H9 (cell line): ENCODE measurements at regions not wholly inside any gene's neighbourhood (a gene's known extent, or its start where the extent isn't known, plus 50 kb on each side); places are given as distances from the start of the nearest gene placed in this dataset.

Experiments
- DNase-seq: peaks from one replicate; pipeline ENCODE4 v3.0.0-alpha.2; 2017
- H2AFZ ChIP-seq: one replicate; pipeline ENCODE4 v1.6.1; 2013; ENCODE audit warnings: mild to moderate bottlenecking, low read length, control low read depth, moderate library complexity
- H2AK5ac ChIP-seq: 2 replicates; pipeline ENCODE4 v1.6.1; 2013; ENCODE audit warnings: low read length, control low read depth, mixed read lengths; ENCODE audit not compliant: insufficient read length
- H2BK120ac ChIP-seq: one replicate; pipeline ENCODE4 v1.6.1; 2013; ENCODE audit warnings: low read depth, mild to moderate bottlenecking, low read length, control low read depth, inconsistent platforms; ENCODE audit not compliant: poor library complexity, severe bottlenecking
- H2BK12ac ChIP-seq: 2 replicates; pipeline ENCODE4 v1.6.1; 2013; ENCODE audit warnings: low read length, control low read depth, mixed read lengths, low read depth; ENCODE audit not compliant: insufficient read length
- H2BK15ac ChIP-seq: 2 replicates; pipeline ENCODE4 v1.6.1; 2013; ENCODE audit warnings: low read depth, low read length, control low read depth
- H2BK20ac ChIP-seq: one replicate; pipeline ENCODE4 v1.6.1; 2013; ENCODE audit warnings: low read depth, mild to moderate bottlenecking, low read length, control low read depth, inconsistent platforms; ENCODE audit not compliant: poor library complexity, severe bottlenecking
- H2BK5ac ChIP-seq: 2 replicates; pipeline ENCODE4 v1.6.1; 2013; ENCODE audit warnings: low read length, control low read depth, mixed read lengths; ENCODE audit not compliant: insufficient read length
- H3K14ac ChIP-seq: 2 replicates; pipeline ENCODE4 v1.6.1; 2013; ENCODE audit warnings: low read length, control low read depth; ENCODE audit not compliant: insufficient read depth
- H3K18ac ChIP-seq: 2 replicates; pipeline ENCODE4 v1.6.1; 2013; ENCODE audit warnings: low read depth, mild to moderate bottlenecking, mixed read lengths, low read length, control low read depth; ENCODE audit not compliant: insufficient read length
- H3K23ac ChIP-seq: 2 replicates; pipeline ENCODE4 v1.6.1; 2013; ENCODE audit warnings: low read length, control low read depth, mixed read lengths, low read depth; ENCODE audit not compliant: insufficient read length
- H3K23me2 ChIP-seq: 2 replicates; pipeline ENCODE4 v1.6.1; 2013; ENCODE audit warnings: low read depth, mild to moderate bottlenecking, mixed read lengths, low read length, control low read depth; ENCODE audit not compliant: insufficient read length, poor library complexity, severe bottlenecking
- H3K27ac ChIP-seq: 2 replicates; pipeline ENCODE4 v1.5.1; 2013; ENCODE audit warnings: low read length, control low read depth, mixed read lengths, low read depth; ENCODE audit not compliant: insufficient read length
- H3K27me3 ChIP-seq: 2 replicates; pipeline ENCODE4 v1.6.1; 2013; ENCODE audit warnings: low read length, control low read depth, inconsistent platforms; ENCODE audit not compliant: insufficient read depth
- H3K4ac ChIP-seq: 2 replicates; pipeline ENCODE4 v1.6.1; 2013; ENCODE audit warnings: low read depth, mild to moderate bottlenecking, control low read depth, inconsistent platforms, low read length, moderate library complexity
- H3K4me1 ChIP-seq: 2 replicates; pipeline ENCODE4 v1.6.1; 2013; ENCODE audit warnings: low read length, control low read depth, inconsistent platforms; ENCODE audit not compliant: insufficient read depth
- H3K4me2 ChIP-seq: 2 replicates; pipeline ENCODE4 v1.6.1; 2013; ENCODE audit warnings: low read length, control low read depth, mixed read lengths; ENCODE audit not compliant: insufficient read length, insufficient read depth
- H3K56ac ChIP-seq: 2 replicates; pipeline ENCODE4 v1.6.1; 2013; ENCODE audit warnings: low read depth, mild to moderate bottlenecking, mixed read lengths, low read length, control low read depth; ENCODE audit not compliant: insufficient read length
- H3K79me1 ChIP-seq: 2 replicates; pipeline ENCODE4 v1.6.1; 2013; ENCODE audit warnings: low read depth, mild to moderate bottlenecking, moderate library complexity, low read length, control low read depth, inconsistent platforms; ENCODE audit not compliant: insufficient read depth, poor library complexity, severe bottlenecking
- H3K79me2 ChIP-seq: 2 replicates; pipeline ENCODE4 v1.6.1; 2013; ENCODE audit warnings: low read length, control low read depth, inconsistent platforms; ENCODE audit not compliant: insufficient read depth
- H3K9ac ChIP-seq: 2 replicates; pipeline ENCODE4 v1.6.1; 2013; ENCODE audit warnings: low read length, control low read depth, mixed read lengths; ENCODE audit not compliant: insufficient read length; ENCODE audit errors: extremely low read depth
- H3K9me3 ChIP-seq: one replicate; pipeline ENCODE4 v1.6.1; 2013; ENCODE audit warnings: low read depth, low read length, inconsistent platforms; ENCODE audit not compliant: control insufficient read depth
- H3T11ph ChIP-seq: one replicate; pipeline ENCODE4 v1.6.1; 2013; ENCODE audit warnings: mild to moderate bottlenecking, low read length, control low read depth, inconsistent platforms
- H4K20me1 ChIP-seq: one replicate; pipeline ENCODE4 v1.6.1; 2013; ENCODE audit not compliant: control insufficient read depth, insufficient read length, insufficient read depth
- H4K5ac ChIP-seq: 2 replicates; pipeline ENCODE4 v1.6.1; 2013; ENCODE audit warnings: low read depth, mild to moderate bottlenecking, mixed read lengths, low read length, control low read depth; ENCODE audit not compliant: insufficient read length
- H4K8ac ChIP-seq: replicated peaks from 2 replicates; pipeline ENCODE4 v1.6.1; 2013; ENCODE audit warnings: low read length, control low read depth, mixed read lengths, low read depth; ENCODE audit not compliant: insufficient read length
- H4K91ac ChIP-seq: 2 replicates; pipeline ENCODE4 v1.6.1; 2013; ENCODE audit warnings: low read depth, mild to moderate bottlenecking, moderate library complexity, mixed read lengths, low read length, control low read depth; ENCODE audit not compliant: insufficient read length
- H3K27ac Mint-ChIP-seq, 3 experiments: 2 replicates in 2 of 3; 3 replicates in 1 of 3; pipeline ENCODE4 v1.8.0; 2020 to 2021; ENCODE audit warnings: mixed read lengths in 3 of 3, mild to moderate bottlenecking in 1 of 3, moderate library complexity in 1 of 3
- H3K27me3 Mint-ChIP-seq: 2 replicates; pipeline ENCODE4 v1.8.0; 2021; ENCODE audit warnings: low read depth, mild to moderate bottlenecking, moderate library complexity, mixed read lengths
- H3K36me3 Mint-ChIP-seq, 3 experiments: 2 replicates in 2 of 3; 3 replicates in 1 of 3; pipeline ENCODE4 v1.8.0; 2020 to 2021; ENCODE audit warnings: low read depth in 3 of 3, mixed read lengths in 3 of 3; ENCODE audit not compliant: insufficient read depth in 1 of 3
- H3K4me1 Mint-ChIP-seq, 2 experiments: 2 replicates each; pipeline ENCODE4 v1.8.0; 2020; ENCODE audit warnings: mixed read lengths in 2 of 2
- H3K4me3 Mint-ChIP-seq, 2 experiments: 2 replicates in 1 of 2; 3 replicates in 1 of 2; pipeline ENCODE4 v1.8.0; 2020 to 2021; ENCODE audit warnings: mild to moderate bottlenecking in 2 of 2, mixed read lengths in 2 of 2, moderate library complexity in 1 of 2
- H3K9me3 Mint-ChIP-seq, 2 experiments: 2 replicates in 1 of 2; 3 replicates in 1 of 2; pipeline ENCODE4 v1.8.0; 2020; ENCODE audit warnings: mild to moderate bottlenecking in 2 of 2, mixed read lengths in 2 of 2, moderate library complexity in 1 of 2
- WGBS: extraction: QIAGEN DNeasy Blood & Tissue Kit; methylation state at CpG from one replicate; pipeline ENCODE4 v1.1.7; 2013; ENCODE audit warnings: missing lambda C conversion rate, low lambda C conversion rate, mixed read lengths; ENCODE audit not compliant: insufficient read length; ENCODE audit errors: extremely low coverage; 5-methylcytosine and 5-hydroxymethylcytosine counted together
- TF ChIP-seq, protein P1 (sequence below): fragments of 200-600 bp; sonication (generic); conservative IDR thresholded peaks from 3 replicates; pipeline ENCODE4 v1.8.0; 2021; ENCODE audit warnings: antibody characterized with exemption, mild to moderate bottlenecking

GRCh38 chr5:153884612-153884957 lies 154.1 kb downstream of the FAM114A2 start:
- no peak for DNase-seq
- Mint-ChIP-seq H3K4me1 (peaks cover 18 to 31% of the 10 kb centered on the region in 2 experiments), H3K36me3 (no peaks in the 10 kb centered on the region; a peak in 1 of 7 replicates), H3K27me3 (peaks cover 2% of the 10 kb centered on the region), H3K4me3 (no peak overlapping the region), H3K9me3 (no peaks in the 10 kb centered on the region), H3K27ac (no peak overlapping the region)
- Histone ChIP-seq H2BK20ac (no peak overlapping the region), H2AK5ac (no peak overlapping the region), H3K23me2 (no peaks in the 10 kb centered on the region), H2AFZ (no peak overlapping the region), H3K27ac (no peak overlapping the region), H3K23ac (no peak overlapping the region), H3K56ac (no peak overlapping the region), H3K27me3 (no peaks in the 10 kb centered on the region), H4K91ac (no peak overlapping the region), H2BK5ac (no peak overlapping the region), H3K9ac (no peak overlapping the region), H3T11ph (no peak overlapping the region), H4K5ac (no peak overlapping the region), H3K79me2 (no peaks in the 10 kb centered on the region), H2BK12ac (no peak overlapping the region), H3K79me1 (no peaks in the 10 kb centered on the region), H3K18ac (no peak overlapping the region), H3K4ac (no peak overlapping the region), H3K9me3 (no peaks in the 10 kb centered on the region), H4K20me1 (no peaks in the 10 kb centered on the region), H2BK15ac (no peak overlapping the region), H2BK120ac (no peak overlapping the region), H3K14ac (no peak overlapping the region), H3K4me1 (peaks cover 3% of the 10 kb centered on the region; the same call in 1 of the 2 replicates), H3K4me2 (no peak overlapping the region), H4K8ac (no peak overlapping the region)
- TF ChIP-seq, protein P1, sequence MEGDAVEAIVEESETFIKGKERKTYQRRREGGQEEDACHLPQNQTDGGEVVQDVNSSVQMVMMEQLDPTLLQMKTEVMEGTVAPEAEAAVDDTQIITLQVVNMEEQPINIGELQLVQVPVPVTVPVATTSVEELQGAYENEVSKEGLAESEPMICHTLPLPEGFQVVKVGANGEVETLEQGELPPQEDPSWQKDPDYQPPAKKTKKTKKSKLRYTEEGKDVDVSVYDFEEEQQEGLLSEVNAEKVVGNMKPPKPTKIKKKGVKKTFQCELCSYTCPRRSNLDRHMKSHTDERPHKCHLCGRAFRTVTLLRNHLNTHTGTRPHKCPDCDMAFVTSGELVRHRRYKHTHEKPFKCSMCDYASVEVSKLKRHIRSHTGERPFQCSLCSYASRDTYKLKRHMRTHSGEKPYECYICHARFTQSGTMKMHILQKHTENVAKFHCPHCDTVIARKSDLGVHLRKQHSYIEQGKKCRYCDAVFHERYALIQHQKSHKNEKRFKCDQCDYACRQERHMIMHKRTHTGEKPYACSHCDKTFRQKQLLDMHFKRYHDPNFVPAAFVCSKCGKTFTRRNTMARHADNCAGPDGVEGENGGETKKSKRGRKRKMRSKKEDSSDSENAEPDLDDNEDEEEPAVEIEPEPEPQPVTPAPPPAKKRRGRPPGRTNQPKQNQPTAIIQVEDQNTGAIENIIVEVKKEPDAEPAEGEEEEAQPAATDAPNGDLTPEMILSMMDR = no peak
- WGBS = no CpG with 5 or more reads among the region's 4 CpGs
